SIG-M5 (cell line): ENCODE measurements at regions not wholly inside any gene's neighbourhood (a gene's known extent, or its start where the extent isn't known, plus 50 kb on each side); places are given as distances from the start of the nearest gene placed in this dataset.

Experiments used
- DNase-seq: peaks from one replicate; lab custom pipeline; 2025; lab: John Stamatoyannopoulos, UW

DNA sequence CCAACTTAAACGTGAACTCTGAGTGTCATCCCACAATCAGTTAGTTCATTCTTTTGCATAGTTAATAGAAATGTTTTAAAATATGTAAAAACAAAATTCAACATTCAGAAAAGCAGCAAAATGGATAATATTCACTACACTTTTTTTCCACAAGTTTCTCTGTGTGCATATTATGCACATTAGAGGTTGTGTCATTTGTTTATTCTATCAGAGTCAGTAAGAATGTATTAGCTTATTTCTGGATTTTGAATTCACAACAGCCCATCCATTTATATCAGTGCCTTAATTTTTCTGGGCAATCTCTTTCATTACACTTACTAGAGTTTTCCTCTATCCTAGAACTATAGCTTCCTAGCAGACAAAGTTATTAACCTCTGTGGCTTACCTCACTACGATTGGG is 432.7 kb upstream of the SEMA3A start:
- DNase-seq = no peak

DNA sequence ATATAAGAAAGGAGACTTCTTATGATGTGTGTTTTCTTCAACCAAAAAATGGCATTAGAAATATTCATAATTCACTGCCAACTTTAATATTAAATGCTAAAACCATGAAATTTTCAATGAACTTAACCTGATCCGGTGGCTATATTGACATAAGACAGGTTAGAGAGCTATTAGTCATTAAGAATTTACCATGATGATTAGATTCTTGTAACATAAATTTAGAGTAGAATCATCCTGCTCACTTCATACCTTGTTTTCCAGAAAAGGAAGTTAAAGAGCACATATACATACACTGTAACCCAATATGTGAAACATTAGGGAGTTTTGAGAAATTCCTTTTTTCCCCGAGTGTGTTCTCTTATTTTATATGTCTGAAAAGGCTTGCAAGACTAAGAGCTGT is 430.3 kb upstream of the SEMA3A start:
- no peak for DNase-seq

DNA sequence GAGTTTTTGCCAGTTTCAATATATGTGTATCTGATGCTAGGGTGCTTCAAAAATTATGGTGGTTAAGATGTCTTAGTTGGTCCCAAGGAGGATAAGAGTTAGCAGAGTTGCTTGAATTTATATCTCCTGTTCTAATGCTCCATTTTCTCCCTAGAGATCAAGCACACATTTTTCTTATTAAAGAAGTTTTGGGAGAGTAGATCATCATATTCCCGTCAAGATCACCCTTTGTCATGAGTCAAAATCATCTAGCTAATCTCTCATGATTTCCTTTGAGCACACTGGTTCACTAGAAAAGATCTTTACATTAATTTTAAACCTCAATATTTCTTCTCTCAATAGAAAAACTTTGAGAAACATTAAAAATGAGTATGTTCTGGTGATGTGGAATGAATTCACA is 429.9 kb upstream of the SEMA3A start:
- DNase-seq = no peak

- DNase-seq = no peak
These were observed 422.9 kb upstream of the SEMA3A start for GRCh38 chr7:84617265-84618030.

DNA sequence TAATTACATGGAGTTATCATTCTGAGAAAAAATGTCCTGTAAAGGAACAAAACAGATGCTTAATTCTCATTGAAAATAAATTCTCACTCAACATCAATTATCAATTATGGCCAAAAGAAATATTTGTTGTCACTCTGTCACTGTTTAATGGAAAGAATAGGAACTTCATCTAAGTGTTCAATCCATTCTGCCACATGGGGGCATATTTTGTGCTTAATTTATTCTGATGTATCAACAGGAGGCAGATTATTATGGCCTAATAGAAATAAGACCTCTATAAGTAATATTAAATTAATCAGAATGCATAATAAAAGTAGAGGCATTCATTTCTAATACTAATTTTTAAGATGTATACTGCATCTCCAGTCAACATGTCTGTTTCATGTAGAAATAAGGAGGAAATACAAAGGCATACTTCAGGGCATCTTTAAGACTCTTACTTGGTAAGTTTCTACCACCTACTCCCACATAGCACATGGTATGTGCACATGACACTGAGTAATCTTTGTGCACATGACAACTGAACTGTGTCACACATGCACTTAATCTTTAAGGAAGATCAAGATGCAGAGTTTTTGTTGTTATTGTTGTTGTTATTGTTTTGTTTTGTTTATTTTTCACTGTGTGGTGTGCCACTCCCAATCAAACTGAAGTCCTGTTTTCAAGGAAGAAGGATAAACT is 420.4 kb upstream of the SEMA3A start:
- no peak for DNase-seq

- DNase-seq = no peak
These were observed 418.5 kb upstream of the SEMA3A start for GRCh38 chr7:84612981-84613681.

DNA sequence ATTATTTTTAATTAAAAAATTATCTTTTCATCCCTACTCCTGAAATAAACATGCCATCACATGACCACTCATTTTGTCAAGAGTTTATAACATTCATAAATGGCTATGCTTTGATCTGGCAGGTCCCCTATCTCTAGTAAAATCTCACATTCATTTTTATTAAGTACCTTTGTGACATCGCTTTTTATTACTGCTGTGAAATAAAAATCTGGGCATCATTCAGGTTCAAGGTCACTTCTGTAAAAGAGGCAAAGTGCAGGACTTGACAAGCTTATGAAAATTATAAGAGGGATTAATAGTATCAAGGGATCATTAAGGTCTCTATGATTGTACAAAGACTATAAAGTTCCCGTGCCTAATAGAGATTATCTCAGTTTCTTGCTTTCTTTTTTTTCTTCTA is 416.8 kb upstream of the SEMA3A start:
- DNase-seq = no peak

DNA sequence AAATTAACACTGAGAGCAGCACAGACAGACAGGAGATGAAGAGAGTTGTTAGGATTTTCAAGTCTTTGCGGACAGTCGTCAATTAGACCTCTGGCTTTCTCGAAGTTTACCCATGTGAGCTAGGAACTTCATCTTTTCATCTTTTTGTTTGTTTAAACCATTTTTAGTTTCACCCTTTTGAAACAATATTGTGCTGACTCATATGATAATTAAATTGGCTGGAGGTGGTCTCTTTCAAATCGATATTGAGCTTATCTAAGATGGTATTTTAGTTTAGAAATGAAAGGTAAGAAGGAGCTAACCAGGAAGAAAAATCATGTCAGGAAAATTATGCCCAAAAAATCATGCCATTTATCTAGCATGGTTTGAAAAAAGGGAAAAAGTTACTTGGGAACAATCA is 415.8 kb upstream of the SEMA3A start:
- DNase-seq = no peak

- DNase-seq = no peak
These were observed 410.7 kb upstream of the SEMA3A start for GRCh38 chr7:84605301-84605700.

DNA sequence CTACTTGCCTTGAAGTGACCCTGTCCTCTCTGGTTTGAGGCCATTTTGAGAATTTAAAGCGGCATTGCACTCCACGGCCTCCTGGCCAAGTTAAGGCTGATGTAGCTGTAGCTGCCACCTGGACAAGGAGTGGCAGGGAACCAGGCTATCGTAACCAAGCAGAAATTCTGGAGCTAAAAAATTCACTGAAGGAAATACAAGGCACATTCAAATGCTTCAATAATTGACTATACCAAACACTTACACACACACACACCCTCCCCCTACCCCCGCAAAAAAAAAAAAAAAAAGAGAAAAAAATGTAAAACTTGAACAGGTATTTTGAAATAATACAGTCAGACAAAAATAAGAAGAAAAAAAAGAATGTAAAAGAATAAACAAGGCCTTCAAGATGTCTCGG is 409.0 kb upstream of the SEMA3A start:
- DNase-seq = no peak

DNA sequence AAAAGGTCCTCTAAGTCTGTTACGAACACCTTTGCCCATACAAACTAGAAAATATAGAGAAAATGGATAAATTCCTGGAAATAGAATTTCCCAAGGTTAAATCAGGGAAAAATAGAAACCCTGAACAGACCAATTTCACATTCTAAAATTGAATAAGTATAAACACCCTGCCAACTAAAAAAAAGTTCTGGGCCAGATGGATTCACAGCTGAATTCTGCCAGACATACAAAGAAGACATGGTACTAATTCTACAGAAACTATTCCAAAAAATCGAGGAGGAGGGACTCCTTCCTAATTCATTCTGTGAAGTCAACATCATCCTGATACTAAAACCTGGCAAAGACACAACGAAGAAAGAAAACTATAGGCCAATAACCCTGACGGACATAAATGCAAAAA is 400.4 kb upstream of the SEMA3A start:
- DNase-seq = no peak

DNA sequence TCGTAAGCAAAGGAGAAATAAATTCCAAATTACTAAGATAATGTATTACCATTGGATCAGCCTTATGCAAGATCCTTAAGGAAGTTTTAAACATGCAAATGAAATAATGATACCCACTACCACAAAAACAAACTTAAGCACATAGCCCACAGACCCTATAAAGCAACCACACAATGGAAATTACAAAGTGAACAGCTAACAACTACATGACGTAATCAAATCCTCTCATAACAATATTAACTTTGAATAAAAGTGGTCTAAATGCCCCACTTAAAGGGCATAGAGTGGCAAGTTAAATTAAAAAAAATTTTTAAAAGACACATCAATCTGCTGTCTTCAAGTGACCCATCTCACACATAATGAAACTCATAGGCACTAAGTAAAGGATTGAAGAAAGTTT is 397.3 kb upstream of the SEMA3A start:
- DNase-seq = no peak

- DNase-seq = no peak
These were observed 394.4 kb upstream of the SEMA3A start for GRCh38 chr7:84589012-84589411.

DNA sequence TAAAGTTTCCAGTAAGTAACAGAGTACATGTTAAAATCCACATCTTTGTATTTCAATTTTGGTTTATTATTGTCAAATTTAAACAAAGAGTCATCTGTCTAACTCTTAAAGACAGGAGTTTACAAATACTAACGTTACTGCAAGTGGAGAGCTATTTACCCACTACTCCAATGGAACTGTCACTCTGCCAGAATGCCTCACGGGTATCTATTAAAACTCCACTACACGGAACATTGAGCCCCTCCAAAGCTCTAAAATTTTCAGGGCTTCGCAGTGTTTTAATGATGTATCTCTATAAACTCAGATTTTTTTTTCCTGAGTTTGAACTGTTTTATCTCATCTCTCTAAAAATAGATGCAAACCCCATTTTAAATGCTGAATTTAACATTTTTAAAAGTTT is 388.7 kb upstream of the SEMA3A start:
- DNase-seq = no peak

- no peak for DNase-seq
These were observed 388.2 kb upstream of the SEMA3A start for GRCh38 chr7:84582747-84583146.

GRCh38 chr7:84578825-84579224 is 384.2 kb upstream of the SEMA3A start:
- DNase-seq = no peak

DNA sequence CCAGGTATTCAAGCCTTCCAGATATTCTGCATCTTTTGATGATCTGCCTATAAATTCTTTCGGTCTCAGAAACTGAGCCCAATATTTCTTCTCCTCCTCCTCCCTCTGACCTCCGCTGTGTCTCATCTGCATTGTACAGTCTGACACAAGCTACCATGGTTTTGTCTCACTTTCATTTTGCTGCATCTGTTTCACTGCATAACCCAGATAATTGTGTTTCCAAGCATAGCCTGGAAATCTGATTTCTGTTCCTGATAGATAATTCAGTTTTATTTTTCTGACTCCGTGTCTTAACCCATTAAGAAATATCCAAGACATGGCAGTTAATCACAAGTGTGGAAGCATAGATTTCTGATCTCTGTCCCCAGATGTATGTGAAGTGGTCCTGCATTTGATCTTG is 374.2 kb upstream of the SEMA3A start:
- DNase-seq = no peak

- DNase-seq = no peak
These were observed 370.9 kb upstream of the SEMA3A start for GRCh38 chr7:84565345-84566074.

DNA sequence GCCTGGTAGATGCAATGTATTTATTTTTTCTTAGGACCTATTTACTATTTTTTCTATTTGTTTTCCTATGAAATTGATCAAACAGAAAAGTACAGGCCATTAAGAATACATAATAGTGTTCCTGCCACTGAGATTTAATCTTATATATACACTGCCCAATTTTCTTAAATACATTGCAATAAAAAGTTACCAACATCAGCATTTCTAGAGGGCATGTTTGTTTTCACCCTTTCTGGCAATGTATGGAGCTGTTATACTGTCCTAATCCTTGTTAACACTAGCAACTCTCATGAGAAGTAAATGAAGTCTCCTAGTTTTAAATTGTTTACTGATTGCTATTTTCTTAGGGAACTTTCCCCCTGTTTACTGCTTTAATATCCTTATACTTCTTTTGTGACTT is 359.1 kb upstream of the SEMA3A start:
- DNase-seq = no peak

- DNase-seq = no peak
These were observed 354.8 kb upstream of the SEMA3A start for GRCh38 chr7:84549409-84549808.

DNA sequence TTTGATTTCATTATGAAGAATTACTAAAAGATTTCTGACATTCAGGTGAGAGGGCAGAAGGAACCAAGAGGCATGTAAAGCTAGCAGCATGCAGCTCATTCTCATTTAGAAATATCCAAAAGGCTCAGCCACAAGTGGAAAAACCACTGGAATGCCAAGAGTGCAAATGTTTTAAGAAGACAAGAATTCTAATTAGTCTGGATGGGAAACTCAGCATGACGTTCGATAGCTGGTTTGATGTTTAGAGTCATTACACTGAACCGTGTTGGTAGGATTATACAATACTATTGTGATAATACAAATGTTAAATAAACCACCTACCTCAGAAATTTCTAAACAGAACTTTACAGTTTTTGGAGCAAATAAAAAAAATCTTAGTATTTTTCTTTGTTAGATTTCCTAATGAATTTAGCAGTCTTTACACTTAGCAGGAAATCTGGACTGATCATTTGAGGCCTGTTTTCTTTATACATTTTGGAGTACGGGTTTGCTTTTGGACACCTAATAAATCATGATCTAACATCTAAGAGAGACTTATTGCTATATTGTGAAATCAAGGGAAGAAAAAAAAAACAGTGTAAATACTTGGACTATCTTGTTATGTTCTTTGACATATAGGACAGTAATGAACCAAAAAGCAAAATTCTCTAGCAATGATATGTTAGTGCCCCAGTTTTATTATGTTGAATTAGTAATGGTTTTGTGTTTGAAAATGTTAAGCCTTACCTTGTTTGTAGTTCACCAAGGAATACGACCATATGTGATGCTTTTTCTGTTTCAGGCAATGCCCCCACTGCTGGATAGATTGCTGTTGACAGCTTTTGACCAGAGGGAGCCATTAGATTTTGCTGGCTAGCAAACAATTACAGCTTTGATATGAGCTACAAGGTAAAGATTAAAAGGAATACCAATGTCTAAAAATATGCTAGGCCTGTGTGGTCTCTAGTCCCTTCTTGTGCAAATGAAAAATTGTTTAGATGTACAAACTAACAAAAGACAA is 354.1 kb upstream of the SEMA3A start:
- no peak for DNase-seq
